Cardiac fibroblast (primary cell): ENCODE measurements at regions not wholly inside any gene's neighbourhood (a gene's known extent, or its start where the extent isn't known, plus 50 kb on each side); places are given as distances from the start of the nearest gene placed in this dataset.

Experiments used
- DNase-seq, 2 donors: peaks; one replicate each; pipeline versions ENCODE4 v3.0.0 to v3.0.0-alpha.2; 2010; ENCODE audit warnings: low read depth in 2 of 2
- H3K4me3 ChIP-seq, 2 donors: replicated peaks in 1 of 2; 1 replicate in 1 of 2; 2 replicates in 1 of 2; pipeline ENCODE4 v1.5.1; 2011; ENCODE audit warnings: low read depth in 2 of 2, low read length in 2 of 2, mild to moderate bottlenecking in 2 of 2, moderate library complexity in 1 of 2
- TF ChIP-seq, protein P1 (sequence below): IDR thresholded peaks from one replicate; pipeline ENCODE4 v1.5.1; 2011; ENCODE audit warnings: low read depth, mild to moderate bottlenecking, low read length, inconsistent platforms

DNA sequence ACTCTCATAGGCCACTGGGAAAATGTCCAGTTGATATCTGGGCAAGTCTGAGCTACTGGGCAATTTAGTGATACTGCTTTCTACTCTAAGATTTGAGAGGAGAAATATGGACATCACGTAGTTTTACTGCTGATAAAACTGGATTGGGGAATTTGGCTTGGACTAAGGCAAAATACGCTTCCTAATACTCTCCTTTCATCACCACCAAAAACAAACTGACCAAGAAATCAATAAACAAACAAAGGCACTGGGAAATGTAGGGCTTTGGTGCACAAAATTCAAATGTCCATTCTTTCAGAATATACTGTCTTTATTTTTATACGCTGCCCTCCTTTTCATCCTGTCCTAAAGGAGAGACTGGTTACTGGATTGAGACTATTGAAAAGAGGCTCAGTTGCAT lies 145.1 kb upstream of the SP8 start:
- TF ChIP-seq, protein P1, sequence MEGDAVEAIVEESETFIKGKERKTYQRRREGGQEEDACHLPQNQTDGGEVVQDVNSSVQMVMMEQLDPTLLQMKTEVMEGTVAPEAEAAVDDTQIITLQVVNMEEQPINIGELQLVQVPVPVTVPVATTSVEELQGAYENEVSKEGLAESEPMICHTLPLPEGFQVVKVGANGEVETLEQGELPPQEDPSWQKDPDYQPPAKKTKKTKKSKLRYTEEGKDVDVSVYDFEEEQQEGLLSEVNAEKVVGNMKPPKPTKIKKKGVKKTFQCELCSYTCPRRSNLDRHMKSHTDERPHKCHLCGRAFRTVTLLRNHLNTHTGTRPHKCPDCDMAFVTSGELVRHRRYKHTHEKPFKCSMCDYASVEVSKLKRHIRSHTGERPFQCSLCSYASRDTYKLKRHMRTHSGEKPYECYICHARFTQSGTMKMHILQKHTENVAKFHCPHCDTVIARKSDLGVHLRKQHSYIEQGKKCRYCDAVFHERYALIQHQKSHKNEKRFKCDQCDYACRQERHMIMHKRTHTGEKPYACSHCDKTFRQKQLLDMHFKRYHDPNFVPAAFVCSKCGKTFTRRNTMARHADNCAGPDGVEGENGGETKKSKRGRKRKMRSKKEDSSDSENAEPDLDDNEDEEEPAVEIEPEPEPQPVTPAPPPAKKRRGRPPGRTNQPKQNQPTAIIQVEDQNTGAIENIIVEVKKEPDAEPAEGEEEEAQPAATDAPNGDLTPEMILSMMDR = no peak
- DNase-seq = no peak
- no peak overlapping the region for H3K4me3 ChIP-seq

DNA sequence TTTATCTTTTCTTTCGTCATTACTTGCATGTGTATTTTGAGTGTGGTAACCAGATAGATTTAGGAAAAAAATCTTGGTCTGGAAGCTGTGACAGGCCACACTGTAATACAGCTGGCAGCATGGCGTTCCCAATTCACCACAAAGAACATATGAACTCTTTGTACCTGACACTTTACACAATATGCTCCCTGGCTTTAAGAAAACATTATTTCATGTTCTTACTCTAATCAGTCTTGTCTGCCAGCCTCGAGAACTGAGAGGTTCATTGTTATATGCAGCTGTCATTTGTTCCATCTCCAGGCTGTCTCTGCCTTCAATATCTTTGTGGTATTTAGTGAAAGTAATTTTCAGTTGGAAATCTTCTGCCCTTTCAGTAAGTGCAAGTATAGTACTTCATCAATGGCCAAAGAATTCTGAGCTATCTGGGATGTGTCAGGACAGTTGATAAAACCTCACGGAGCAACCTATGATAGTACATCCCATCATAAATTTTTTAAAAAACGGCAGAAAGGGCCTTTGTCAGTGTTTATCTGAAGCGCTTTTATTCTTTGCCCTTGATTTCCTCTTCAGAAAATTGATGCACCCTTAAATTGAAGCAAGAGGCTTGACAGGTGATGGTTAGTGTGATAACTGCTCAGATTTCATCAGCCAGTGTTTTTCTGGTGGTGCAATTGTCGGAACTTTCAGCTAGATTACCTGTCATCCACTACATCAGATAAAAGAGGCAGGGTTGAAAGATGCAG lies 146.3 kb upstream of the SP8 start:
- TF ChIP-seq, protein P1 = no peak
- no peak overlapping the region for H3K4me3 ChIP-seq
- no peak for DNase-seq

DNA sequence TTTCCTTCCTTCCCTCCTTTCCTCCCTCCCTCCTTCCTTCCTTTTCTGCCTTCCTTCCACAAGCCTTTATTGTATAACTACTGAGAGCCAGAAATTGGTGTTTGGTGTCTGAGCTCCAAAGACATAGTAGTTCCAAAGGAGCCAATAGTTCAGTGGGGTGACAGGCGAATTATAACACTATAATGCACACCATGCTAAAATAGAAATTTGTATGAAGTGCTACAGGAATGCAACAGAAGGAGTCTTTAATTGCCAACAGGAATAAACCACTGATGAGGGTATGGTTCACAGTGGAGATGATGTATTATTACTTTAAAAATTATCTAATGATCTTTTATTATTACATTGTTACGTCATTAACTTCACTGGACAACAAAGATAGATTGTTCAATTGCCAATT lies 158.8 kb upstream of the SP8 start:
- no peak for DNase-seq
- TF ChIP-seq, protein P1 = no peak
- H3K4me3 ChIP-seq = no peak overlapping the region

DNA sequence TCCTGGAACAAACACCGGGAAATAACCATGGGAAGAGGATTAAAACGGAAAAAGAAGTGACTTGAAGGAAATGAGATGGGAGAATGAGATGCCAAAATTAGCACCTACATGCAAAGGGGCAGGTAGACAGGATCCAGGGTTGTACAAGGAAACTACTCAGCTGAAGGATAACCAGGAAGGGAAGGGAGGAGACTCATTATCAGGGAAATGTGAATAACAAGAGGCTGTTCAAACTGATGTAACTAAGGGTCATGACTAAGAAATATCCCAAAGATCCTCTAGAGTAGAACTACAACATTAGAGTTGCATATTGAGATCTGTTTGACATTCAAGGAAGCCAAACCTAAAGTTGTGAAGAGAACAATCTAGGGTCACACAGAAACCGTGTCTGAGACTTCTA lies 166.2 kb upstream of the SP8 start:
- H3K4me3 ChIP-seq = no peak overlapping the region
- TF ChIP-seq, protein P1 = no peak
- DNase-seq = no peak

DNA sequence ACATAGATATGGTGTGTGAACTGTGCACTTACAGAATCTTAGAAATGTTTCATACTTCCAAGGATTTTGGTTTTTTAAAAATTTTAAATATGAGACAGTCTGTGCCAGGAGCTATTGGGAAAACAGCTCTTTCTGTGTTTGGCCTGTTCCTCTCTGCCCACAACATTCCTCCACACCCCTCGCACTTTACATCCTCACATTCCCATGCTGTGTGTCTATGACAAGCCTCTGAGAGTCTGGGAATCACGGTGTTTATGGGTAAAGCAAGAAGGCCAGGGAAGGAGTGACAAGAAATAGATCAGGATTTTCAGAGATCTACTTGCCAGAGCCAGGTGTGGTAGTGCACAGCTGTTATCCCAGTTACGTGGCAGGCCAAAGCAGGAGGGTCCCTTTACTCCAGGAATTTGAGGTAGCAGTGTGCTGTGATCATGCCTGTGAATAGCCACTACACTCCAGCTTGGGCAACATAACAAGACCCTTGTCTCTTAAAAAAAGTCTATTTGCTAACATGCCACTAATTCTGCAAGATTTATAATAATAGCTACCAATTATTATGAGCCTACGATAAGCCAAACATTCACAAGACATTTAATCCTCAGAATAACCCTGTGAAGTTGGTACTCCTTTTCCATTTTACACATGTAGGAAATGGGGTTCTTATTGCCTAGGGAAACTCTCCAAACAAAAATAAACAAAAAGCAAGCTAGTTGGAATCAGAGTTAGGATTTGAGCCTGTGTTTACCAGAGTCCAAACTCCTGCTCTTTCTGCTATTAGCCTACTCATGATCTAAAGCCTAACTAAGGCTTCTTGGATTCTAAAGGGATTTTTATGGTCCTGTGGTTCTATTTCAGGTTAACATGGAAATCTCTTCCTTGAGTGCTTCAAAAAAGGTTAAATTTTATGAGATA lies 168.3 kb upstream of the SP8 start:
- no peak for DNase-seq
- no peak overlapping the region for H3K4me3 ChIP-seq
- TF ChIP-seq, protein P1 = no peak

DNA sequence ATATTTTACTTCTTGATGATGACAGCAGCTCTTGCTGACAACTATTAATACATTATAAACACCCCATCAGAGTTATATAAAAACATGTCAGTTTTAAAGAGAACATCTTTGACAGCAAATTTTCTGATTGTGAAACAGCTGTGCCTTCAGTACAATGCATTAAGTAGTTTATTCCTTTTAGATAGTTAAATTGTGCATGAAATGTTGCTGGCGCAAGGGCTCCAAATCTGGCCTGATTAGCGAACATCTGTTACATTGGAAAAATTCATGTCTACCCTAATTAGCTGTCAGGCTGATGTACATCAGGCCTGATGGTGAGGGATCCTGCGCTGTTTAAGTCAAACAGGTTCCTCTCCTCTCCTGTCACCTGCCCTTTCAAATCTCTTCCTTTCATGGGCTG lies 171.9 kb upstream of the SP8 start:
- DNase-seq = no peak
- TF ChIP-seq, protein P1 = no peak
- no peak overlapping the region for H3K4me3 ChIP-seq
